Right atrium auricular region (tissue), 2 donors: ENCODE measurements at regions not wholly inside any gene's neighbourhood (a gene's known extent, or its start where the extent isn't known, plus 50 kb on each side); places are given as distances from the start of the nearest gene placed in this dataset.
"Not testable (repeated sequence)": the region's sequence is repeated elsewhere in the genome, so short reads cannot be mapped to it uniquely, and the experiment has no call there.

Experiments
- DNase-seq: peaks from one replicate; pipeline ENCODE4 v3.0.0-alpha.2; 2019; ENCODE audit warnings: low spot score
- H3K27ac ChIP-seq, 2 donors: fragments of 200-600 bp; sonication (generic); 1 replicate in 1 of 2; 2 replicates in 1 of 2; pipeline ENCODE4 v1.5.1; 2016 to 2019
- H3K27me3 ChIP-seq, 2 donors: fragments of 200-600 bp; sonication (generic); one replicate each; pipeline versions ENCODE4 v1.5.1 to v1.6.0; 2017 to 2019
- H3K36me3 ChIP-seq: fragments of 200-600 bp; sonication (generic); one replicate; pipeline ENCODE4 v1.5.1; 2016
- H3K4me1 ChIP-seq, 2 donors: fragments of 200-600 bp; sonication (generic); one replicate each; pipeline versions ENCODE4 v1.5.1 to v1.6.0; 2017 to 2019
- H3K4me3 ChIP-seq, 2 donors: fragments of 200-600 bp; sonication (generic); 1 replicate in 1 of 2; 2 replicates in 1 of 2; pipeline ENCODE4 v1.5.1; 2017 to 2019; ENCODE audit warnings: mild to moderate bottlenecking in 1 of 2, moderate library complexity in 1 of 2
- H3K9me3 ChIP-seq, 2 donors: fragments of 200-600 bp; sonication (generic); one replicate each; pipeline ENCODE4 v1.5.1; 2019
- TF ChIP-seq, protein P1 (sequence below), 2 donors: fragments of 200-600 bp; sonication (generic); IDR thresholded peaks; one replicate each; pipeline ENCODE4 v1.5.1; 2019; ENCODE audit warnings: antibody characterized with exemption in 2 of 2

DNA sequence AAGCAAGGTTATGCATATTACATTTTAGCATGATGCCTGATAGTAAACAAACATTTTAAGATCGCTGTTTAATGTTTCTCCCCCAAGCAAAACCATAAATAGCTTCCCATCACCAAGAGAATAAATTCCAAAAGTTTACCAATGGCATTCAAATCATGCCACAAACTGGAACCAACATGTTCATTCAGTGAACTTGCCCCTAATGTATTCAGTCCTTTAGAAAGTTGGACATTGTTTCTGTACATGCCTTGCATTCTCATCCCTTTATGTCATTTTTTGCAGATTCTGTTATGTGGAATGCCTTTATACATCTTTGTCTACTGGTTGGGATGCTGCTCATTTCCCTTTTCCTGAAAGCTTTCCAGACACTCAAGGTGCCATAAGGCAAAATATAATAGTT lies 105.5 kb downstream of the PYDC2 start:
- no peak for DNase-seq
- no peak overlapping the region for H3K4me3 ChIP-seq
- no peaks in the 10 kb centered on the region for H3K4me1 ChIP-seq
- TF ChIP-seq, protein P1, sequence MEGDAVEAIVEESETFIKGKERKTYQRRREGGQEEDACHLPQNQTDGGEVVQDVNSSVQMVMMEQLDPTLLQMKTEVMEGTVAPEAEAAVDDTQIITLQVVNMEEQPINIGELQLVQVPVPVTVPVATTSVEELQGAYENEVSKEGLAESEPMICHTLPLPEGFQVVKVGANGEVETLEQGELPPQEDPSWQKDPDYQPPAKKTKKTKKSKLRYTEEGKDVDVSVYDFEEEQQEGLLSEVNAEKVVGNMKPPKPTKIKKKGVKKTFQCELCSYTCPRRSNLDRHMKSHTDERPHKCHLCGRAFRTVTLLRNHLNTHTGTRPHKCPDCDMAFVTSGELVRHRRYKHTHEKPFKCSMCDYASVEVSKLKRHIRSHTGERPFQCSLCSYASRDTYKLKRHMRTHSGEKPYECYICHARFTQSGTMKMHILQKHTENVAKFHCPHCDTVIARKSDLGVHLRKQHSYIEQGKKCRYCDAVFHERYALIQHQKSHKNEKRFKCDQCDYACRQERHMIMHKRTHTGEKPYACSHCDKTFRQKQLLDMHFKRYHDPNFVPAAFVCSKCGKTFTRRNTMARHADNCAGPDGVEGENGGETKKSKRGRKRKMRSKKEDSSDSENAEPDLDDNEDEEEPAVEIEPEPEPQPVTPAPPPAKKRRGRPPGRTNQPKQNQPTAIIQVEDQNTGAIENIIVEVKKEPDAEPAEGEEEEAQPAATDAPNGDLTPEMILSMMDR (IDR thresholded peaks at IDR 0.05) = no peak
- no peaks in the 10 kb centered on the region for H3K27me3 ChIP-seq
- no peaks in the 10 kb centered on the region for H3K9me3 ChIP-seq
- H3K27ac ChIP-seq = no peak overlapping the region
- no peaks in the 10 kb centered on the region for H3K36me3 ChIP-seq

DNA sequence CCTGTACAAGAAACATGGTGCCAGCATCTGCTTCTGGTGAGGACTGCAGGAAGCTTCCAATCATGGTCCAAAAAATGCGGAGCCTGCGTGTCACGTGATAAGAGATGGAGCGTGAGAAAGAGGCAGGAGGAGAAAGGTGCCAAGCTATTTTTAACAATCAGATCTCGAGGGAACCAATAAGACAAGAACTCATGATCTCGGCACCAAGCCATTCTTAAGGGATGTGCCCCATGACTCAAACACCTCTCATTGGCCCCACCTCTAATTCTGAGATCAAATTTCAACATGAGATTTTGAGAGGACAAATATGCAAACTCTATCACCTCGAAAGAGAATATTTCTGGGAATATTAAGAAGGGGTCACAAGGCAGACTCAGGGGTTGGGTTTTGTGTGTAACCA lies 107.2 kb downstream of the PYDC2 start:
- Histone ChIP-seq H3K4me3 (no peak overlapping the region), H3K4me1 (no peaks in the 10 kb centered on the region), H3K36me3 (no peaks in the 10 kb centered on the region), H3K9me3 (no peaks in the 10 kb centered on the region), H3K27ac (no peak overlapping the region), H3K27me3 (no peaks in the 10 kb centered on the region)
- TF ChIP-seq, protein P1 (IDR thresholded peaks at IDR 0.05) = no peak
- no peak for DNase-seq

DNA sequence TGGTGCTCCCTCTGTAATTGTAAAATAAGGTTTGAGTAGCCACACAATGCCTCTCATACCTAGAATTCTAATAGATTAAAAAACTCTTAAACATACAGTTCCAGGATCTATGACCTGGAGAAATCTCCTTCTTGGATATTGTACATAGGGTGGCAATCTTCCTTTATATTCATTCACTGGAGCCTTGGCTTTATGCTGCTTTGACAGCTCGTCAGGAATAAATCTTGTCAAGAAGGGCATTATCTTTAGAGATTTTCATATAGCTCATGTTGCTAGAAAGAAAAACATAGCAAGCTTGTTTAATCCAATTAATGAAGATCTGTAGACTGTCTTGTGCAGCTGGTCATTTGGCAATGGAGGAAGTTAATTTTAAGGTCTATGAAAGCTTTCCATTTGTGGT lies 131.1 kb downstream of the PYDC2 start:
- no peaks in the 10 kb centered on the region for H3K36me3 ChIP-seq
- DNase-seq = no peak

DNA sequence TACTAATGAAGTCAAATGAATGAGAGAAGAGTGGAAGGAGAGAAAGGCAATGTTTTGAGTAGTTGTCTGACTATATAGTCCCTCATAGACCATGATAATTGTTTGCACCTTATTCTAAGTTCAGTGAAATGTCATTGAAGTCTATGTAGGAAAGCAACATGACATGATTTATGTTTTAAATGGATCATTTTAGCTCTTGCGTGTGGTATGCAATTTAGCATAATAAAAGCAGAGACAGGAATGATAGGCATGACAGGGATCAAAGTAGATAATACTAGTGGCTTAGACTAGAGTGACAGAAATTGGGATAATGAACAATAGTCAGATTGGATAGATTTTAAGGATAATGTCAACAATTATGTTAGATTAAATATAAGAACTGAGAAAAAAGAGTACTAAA lies 132.5 kb downstream of the PYDC2 start:
- DNase-seq = no peak
- Histone ChIP-seq H3K4me1 (no peaks in the 10 kb centered on the region), H3K27me3 (no peaks in the 10 kb centered on the region), H3K27ac (no peak overlapping the region), H3K9me3 (no peaks in the 10 kb centered on the region), H3K36me3 (no peaks in the 10 kb centered on the region), H3K4me3 (no peak overlapping the region)
- TF ChIP-seq, protein P1 (IDR thresholded peaks at IDR 0.05) = no peak

More for the DNA sequence above, 131.1 kb downstream of the PYDC2 start:
- Histone ChIP-seq H3K9me3 (no peaks in the 10 kb centered on the region), H3K4me3 (no peak overlapping the region), H3K4me1 (no peaks in the 10 kb centered on the region), H3K27me3 (no peaks in the 10 kb centered on the region), H3K27ac (no peak overlapping the region)
- TF ChIP-seq, protein P1 (IDR thresholded peaks at IDR 0.05) = no peak

DNA sequence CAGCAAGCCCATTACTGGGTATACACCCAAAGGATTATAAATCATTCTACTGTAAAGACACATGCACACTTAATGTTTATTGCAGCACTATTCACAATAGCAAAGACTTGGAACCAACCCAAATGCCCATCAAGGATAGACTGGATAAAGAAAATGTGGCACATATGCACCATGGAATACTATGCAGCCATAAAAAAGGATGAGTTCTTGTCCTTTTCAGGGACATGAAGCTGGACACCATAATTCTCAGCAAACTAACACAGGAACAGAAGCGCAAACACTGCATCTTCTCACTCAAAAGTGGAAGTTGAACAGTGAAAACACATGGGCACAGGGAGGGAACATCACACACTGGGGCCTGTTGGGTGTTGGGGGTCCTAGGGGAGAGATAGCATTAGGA lies 154.5 kb downstream of the PYDC2 start:
- H3K27me3 ChIP-seq, H3K36me3 ChIP-seq, H3K4me3 ChIP-seq, DNase-seq, H3K9me3 ChIP-seq, H3K4me1 ChIP-seq, H3K27ac ChIP-seq: not testable (repeated sequence)

DNA sequence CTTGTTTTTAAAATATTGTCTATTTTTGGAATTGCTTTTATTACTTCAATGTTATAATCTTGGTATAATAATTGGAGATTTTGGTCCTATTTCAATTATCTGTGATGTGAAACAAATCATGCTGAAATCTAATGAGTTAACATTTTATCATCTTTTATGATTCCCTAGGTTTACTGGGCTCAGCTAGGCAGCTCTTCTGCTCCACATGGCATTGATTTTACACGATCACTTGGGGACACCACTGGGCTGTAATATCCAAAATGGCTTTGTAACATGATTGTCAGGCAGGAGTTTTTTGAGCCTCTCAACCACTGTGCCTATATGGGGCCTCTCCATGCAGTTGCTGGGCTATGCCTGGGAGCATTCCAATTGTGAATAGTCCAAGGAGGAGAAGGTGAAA lies 163.3 kb downstream of the PYDC2 start:
- TF ChIP-seq, protein P1 (IDR thresholded peaks at IDR 0.05) = no peak
- Histone ChIP-seq H3K4me3 (no peak overlapping the region), H3K27ac (no peak overlapping the region), H3K4me1 (no peaks in the 10 kb centered on the region), H3K27me3 (no peaks in the 10 kb centered on the region), H3K36me3 (no peaks in the 10 kb centered on the region), H3K9me3 (no peaks in the 10 kb centered on the region)
- no peak for DNase-seq
